Thymus (tissue), 11 donors: ENCODE measurements at regions not wholly inside any gene's neighbourhood (a gene's known extent, or its start where the extent isn't known, plus 50 kb on each side); places are given as distances from the start of the nearest gene placed in this dataset.
A peak's percentile ranks its signal among the peaks of the same experiment; 100 is the strongest.
"Not testable (repeated sequence)": the region's sequence is repeated elsewhere in the genome, so short reads cannot be mapped to it uniquely, and the experiment has no call there.

Experiments used
- DNase-seq, 9 donors: peaks; one replicate each; pipeline ENCODE4 v3.0.0-alpha.2; 2013; ENCODE audit warnings: low spot score in 9 of 9, low read depth in 6 of 9, missing footprints in 1 of 9
- H3K27ac ChIP-seq, 2 donors: one replicate each; pipeline ENCODE4 v1.5.1; 2013; ENCODE audit warnings: control low read depth in 1 of 2, low read depth in 1 of 2, low read length in 1 of 2, mild to moderate bottlenecking in 1 of 2, moderate library complexity in 1 of 2
- H3K27me3 ChIP-seq, 2 donors: one replicate each; pipeline ENCODE4 v1.5.1; 2013; ENCODE audit warnings: low read length in 1 of 2; ENCODE audit not compliant: control insufficient read depth in 2 of 2, insufficient read depth in 1 of 2
- H3K36me3 ChIP-seq, 2 donors: one replicate each; pipeline ENCODE4 v1.5.1; 2013; ENCODE audit warnings: low read length in 1 of 2, mild to moderate bottlenecking in 1 of 2, moderate library complexity in 1 of 2; ENCODE audit not compliant: control insufficient read depth in 2 of 2, insufficient read depth in 2 of 2
- H3K4me1 ChIP-seq, 2 donors: one replicate each; pipeline ENCODE4 v1.5.1; 2013; ENCODE audit warnings: low read length in 2 of 2; ENCODE audit not compliant: control insufficient read depth in 2 of 2, insufficient read depth in 2 of 2
- H3K4me3 ChIP-seq, 2 donors: one replicate each; pipeline ENCODE4 v1.5.1; 2013; ENCODE audit warnings: low read length in 2 of 2, control low read depth in 1 of 2, mild to moderate bottlenecking in 1 of 2
- H3K9me3 ChIP-seq, 2 donors: one replicate each; pipeline ENCODE4 v1.5.1; 2013; ENCODE audit warnings: low read length in 1 of 2, mild to moderate bottlenecking in 1 of 2; ENCODE audit not compliant: control insufficient read depth in 2 of 2, insufficient read depth in 1 of 2
- WGBS: extraction: QIAGEN DNeasy Blood & Tissue Kit; methylation state at CpG from one replicate; pipeline ENCODE4 v1.1.7; 2013; 5-methylcytosine and 5-hydroxymethylcytosine counted together
- donor health status: healthy.

DNA sequence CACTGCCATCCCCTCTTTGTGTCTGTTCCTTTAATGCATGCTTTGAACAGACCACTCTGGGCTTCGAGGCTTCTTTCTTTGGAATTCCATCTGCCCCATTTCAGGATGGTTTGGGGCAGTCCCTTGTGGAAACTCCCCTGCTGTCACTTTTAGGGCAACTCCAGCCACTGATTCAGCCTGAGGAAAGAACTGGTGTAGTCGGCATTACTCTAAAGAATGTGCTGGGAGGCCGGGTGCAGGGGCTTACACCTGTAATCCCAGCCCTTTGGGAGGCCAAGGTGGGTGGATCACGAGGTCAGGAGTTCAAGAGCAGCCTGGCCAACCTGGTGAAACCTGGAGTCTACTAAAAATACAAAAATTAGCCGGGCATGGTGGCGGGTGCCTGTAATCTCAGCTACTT, 358.1 kb upstream of the NUPR2 start:
- no peak overlapping the region for H3K4me3 ChIP-seq
- peaks cover 8 to 51% of the 10 kb centered on the region in 2 donors for H3K9me3 ChIP-seq
- 64% methylated on average over 6 of the region's 6 CpGs for WGBS
- no peaks in the 10 kb centered on the region for H3K4me1 ChIP-seq
- no peak for DNase-seq
- H3K27me3 ChIP-seq: no peaks in the 10 kb centered on the region
- H3K36me3 ChIP-seq: no peaks in the 10 kb centered on the region
- no peak overlapping the region for H3K27ac ChIP-seq

DNA sequence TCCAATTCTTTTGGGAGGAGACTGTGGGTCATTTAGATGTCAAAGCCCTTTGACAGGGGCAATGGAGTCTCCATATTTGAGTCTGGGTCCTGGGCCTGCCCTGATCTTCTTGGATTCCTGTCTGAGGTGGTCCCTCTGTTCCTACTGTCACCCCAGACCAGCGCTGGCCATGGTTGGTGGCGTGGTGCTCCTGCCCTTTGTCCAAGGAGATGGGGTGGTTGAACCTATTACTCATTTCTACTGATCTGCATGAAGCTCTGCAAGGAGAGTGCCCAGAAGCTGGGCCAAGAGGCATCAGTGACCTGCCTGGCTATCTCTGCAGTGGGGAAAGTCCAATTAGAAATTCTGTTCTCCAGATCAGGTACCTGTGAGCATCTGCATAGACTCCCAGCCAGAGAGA, 355.6 kb upstream of the NUPR2 start:
- H3K9me3 ChIP-seq: peaks cover 9 to 48% of the 10 kb centered on the region in 2 donors
- DNase-seq: no peak
- 71% methylated on average over 2 of the region's 2 CpGs for WGBS

DNA sequence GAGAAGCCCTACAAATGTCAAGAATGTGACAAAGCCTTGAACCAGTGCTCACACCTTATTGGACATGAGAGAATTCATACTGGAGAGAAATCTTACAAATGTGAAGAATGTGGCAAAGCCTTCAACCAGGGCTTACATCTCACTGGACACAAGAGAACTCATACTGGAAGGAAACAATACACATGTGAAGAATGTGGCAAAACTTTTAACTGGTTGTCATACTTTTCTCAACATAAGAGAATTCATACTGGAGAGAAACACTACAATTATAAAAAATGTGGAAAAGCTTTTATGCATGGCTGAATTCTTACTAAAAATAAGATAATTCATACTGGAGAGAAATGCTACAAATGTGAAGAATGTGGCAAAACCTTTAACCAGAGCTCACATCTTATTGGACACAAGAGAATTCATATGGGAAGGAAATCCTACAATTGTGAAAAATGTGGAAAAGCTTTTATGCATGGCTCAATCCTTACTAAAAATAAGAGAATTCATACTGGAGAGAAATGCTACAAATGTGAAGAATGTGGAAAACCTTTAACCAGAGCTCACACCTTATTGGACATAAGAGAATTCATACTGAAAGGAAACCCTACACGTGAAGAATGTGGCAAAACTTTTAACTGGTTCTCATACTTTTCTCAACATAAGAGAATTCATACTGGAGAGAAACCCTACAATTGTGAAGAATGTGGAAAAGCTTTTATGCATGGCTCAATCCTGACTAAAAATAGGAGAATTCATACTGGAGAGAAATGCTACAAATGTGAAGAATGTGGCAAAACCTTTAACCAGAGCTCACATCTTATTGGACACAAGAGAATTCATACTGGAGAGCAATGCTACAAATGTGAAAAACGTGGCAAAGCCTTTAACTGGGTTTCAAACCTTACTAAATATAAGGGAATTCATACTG, 350.6 kb upstream of the NUPR2 start:
- not testable (repeated sequence) for H3K4me3 ChIP-seq, H3K27ac ChIP-seq, H3K4me1 ChIP-seq, H3K27me3 ChIP-seq, DNase-seq, H3K36me3 ChIP-seq
- peaks cover 7 to 18% of the 10 kb centered on the region in 2 donors for H3K9me3 ChIP-seq
- WGBS: 12% methylated on average over 2 of the region's 2 CpGs

More for the DNA sequence above, 355.6 kb upstream of the NUPR2 start:
- Histone ChIP-seq H3K27ac (no peak overlapping the region), H3K4me3 (no peak overlapping the region), H3K4me1 (no peaks in the 10 kb centered on the region), H3K27me3 (no peaks in the 10 kb centered on the region), H3K36me3 (no peaks in the 10 kb centered on the region)

DNA sequence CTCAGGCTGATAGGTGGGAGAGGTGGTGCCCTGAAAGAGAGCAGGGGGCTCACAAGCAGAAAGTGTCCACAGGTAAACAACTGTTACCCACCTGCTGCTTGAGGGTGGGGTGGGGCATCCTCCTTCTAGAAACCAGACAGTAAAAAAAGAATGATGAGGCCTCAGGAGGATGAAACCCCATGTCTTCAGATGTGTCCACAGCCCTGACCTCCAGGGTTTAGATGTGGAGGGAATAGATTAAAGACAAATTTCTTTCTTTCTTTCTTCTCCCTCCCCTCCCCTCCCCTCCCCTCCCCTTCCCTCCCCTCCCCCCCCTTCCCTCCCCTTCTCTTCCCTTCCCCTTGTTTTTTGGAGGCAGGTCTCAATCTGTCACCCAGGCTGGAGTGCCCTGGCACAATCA, 333.5 kb upstream of the NUPR2 start:
- H3K9me3 ChIP-seq: peaks cover 8 to 24% of the 10 kb centered on the region in 2 donors

DNA sequence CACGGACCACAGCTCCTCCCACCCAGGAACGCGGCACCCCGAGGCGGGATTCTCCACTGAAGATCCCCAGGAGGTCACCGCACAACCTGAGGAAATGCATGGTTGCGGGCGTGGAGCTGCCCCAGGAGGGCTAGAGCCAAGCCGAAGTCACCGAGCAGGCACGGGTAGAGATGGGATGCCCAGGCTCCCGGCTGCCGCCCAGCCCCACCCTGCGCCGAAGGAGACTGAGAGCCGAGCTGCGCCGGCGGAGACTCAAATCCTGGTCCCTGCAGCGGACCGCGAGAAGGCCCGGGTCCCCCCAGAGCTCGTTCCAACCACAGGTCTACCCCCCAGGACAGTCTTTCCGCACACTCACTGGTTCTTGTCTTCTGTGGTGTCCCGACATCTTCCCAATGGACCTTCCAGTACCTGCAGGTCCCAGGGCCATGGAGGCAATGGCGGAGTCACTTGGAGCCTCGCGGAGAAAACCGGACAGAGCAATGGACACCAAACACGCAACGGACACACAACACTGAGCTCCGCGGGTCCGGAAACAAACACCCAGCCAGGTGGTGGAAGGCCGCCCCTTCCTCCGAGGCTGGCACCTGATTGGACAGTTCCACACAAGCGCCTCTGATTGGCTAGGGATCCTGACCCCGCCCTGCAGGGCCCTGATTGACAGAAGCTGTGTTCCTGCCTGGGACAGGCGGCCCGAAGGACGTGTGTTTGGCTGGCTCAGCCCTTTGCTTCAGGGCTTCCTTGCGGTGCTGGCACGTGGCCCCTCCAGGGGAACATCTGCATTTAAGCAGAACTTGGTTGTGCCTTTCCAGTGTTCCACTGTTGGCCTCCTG, 331.9 kb upstream of the NUPR2 start:
- H3K27ac ChIP-seq: no peak overlapping the region
- WGBS: 59% methylated on average over 44 of the region's 44 CpGs
- H3K27me3 ChIP-seq: no peaks in the 10 kb centered on the region
- no peak overlapping the region for H3K4me3 ChIP-seq
- H3K9me3 ChIP-seq: peaks cover 8 to 23% of the 10 kb centered on the region in 2 donors
- DNase-seq: no peak
- no peaks in the 10 kb centered on the region for H3K36me3 ChIP-seq
- no peaks in the 10 kb centered on the region for H3K4me1 ChIP-seq

More for the DNA sequence above, 333.5 kb upstream of the NUPR2 start:
- no peak overlapping the region for H3K4me3 ChIP-seq
- no peak overlapping the region for H3K27ac ChIP-seq
- H3K36me3 ChIP-seq: no peaks in the 10 kb centered on the region
- no peaks in the 10 kb centered on the region for H3K27me3 ChIP-seq
- DNase-seq: no peak
- no peaks in the 10 kb centered on the region for H3K4me1 ChIP-seq

DNA sequence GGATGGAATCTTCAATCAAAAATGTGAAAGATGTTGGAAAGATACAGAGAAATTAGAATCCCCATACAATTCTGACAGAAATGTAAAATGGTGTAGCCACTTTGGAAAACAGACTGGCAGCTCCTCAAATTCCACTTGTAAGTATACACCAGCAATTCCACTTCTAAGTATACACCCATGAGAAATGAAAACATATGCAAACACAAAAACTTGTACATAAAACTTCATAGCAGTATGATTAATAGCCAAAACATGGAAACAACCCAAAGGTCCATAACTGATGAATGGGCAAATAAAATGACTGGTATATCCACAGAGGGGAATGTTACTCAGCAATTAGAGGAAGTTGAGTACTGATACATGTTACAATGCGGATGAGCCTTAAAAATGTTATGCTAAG, 304.3 kb upstream of the NUPR2 start:
- H3K27me3 ChIP-seq, H3K27ac ChIP-seq, H3K36me3 ChIP-seq, H3K4me3 ChIP-seq, H3K9me3 ChIP-seq, H3K4me1 ChIP-seq, DNase-seq: not testable (repeated sequence)
- 100% methylated on average over 1 of the region's 1 CpG for WGBS

DNA sequence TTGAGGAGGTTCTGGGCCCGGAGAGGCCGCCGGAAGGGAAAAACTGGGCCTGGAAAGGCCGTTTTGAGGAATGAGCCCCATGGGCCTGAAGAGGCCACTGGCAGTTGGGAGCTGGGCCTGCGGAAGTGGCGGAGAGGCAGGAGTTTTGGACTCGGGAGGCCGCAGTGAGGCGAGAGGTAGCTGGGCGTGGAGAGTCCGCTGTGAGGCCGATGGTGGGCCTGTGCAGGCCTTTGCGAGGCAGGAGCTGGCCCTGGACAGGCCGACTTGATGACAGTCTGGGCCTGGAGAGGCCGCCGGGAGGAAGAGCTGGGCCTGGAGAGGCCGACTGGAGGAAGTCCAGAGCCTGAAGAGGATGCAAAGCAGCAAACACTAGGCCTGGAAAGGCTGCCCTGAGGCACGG, 259.0 kb upstream of the NUPR2 start:
- no peak for DNase-seq
- no peak overlapping the region for H3K4me3 ChIP-seq
- no peaks in the 10 kb centered on the region for H3K27me3 ChIP-seq
- H3K4me1 ChIP-seq: no peaks in the 10 kb centered on the region
- WGBS: 89% methylated on average over 18 of the region's 18 CpGs
- H3K27ac ChIP-seq: no peak overlapping the region
- no peaks in the 10 kb centered on the region for H3K36me3 ChIP-seq
- H3K9me3 ChIP-seq: peaks cover 4 to 11% of the 10 kb centered on the region in 2 donors

DNA sequence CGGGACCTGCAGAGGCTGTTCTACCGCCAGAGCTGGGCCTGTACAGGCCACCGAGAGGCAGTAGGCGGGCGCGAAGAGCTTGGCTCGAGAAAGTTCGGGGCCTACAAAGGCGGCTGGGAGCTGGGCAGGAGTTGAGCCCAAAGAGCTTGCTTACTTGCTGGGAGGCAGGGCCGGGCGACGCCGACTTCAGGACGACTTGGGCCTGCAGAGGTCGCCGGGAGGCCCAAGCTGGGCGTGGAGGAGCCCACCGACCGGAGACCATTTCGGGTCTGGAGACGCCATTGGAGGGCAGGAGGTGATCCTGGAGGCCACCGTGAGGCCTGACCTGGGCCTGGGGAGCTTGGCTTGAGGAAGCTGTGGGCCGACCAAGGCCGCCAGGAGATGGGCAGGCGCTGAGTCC, 258.4 kb upstream of the NUPR2 start:
- not testable (repeated sequence) for H3K4me1 ChIP-seq, H3K27ac ChIP-seq, H3K36me3 ChIP-seq, H3K4me3 ChIP-seq, H3K27me3 ChIP-seq, DNase-seq
- 95% methylated on average over 22 of the region's 25 CpGs for WGBS
- H3K9me3 ChIP-seq: peaks cover 4 to 11% of the 10 kb centered on the region in 2 donors

DNA sequence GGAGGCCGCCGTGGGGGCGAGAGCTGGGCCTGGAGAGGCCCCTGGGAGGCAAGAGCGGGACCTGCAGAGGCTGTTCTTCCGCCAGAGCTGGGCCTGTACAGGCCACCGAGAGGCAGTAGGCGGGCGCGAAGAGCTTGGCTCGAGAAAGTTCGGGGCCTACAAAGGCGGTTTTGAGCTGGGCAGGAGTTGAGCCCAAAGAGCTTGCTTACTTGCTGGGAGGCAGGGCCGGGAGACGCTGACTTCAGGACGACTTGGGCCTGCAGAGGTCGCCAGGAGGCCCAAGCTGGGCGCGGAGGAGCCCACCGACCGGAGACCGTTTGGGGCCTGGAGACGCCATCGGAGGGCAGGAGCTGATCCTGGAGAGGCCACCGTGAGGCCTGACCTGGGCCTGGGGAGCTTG, 257.1 kb upstream of the NUPR2 start:
- not testable (repeated sequence) for H3K4me1 ChIP-seq, H3K27ac ChIP-seq, H3K4me3 ChIP-seq, H3K27me3 ChIP-seq, H3K36me3 ChIP-seq
- peaks cover 4 to 11% of the 10 kb centered on the region in 2 donors for H3K9me3 ChIP-seq
- 97% methylated on average over 18 of the region's 24 CpGs for WGBS
- DNase-seq: peak in 5 of 9 donors; percentile 7 to 40 (median 15)
